Duodenal mucosa (tissue), 2 donors: ENCODE measurements at regions not wholly inside any gene's neighbourhood (a gene's known extent, or its start where the extent isn't known, plus 50 kb on each side); places are given as distances from the start of the nearest gene placed in this dataset.

ENCODE experiments used
- H3K27ac ChIP-seq: one replicate; pipeline ENCODE4 v1.7.0; 2013; ENCODE audit warnings: low read depth, low read length
- H3K27me3 ChIP-seq, 2 donors: one replicate each; pipeline ENCODE4 v1.7.0; 2013; ENCODE audit warnings: low read length in 2 of 2, control low read depth in 1 of 2; ENCODE audit not compliant: insufficient read depth in 2 of 2, control insufficient read depth in 1 of 2
- H3K36me3 ChIP-seq, 2 donors: one replicate each; pipeline ENCODE4 v1.7.0; 2013; ENCODE audit warnings: low read length in 2 of 2, control low read depth in 1 of 2; ENCODE audit not compliant: insufficient read depth in 2 of 2, control insufficient read depth in 1 of 2
- H3K4me1 ChIP-seq, 2 donors: one replicate each; pipeline ENCODE4 v1.7.0; 2013; ENCODE audit warnings: low read length in 2 of 2, control low read depth in 1 of 2; ENCODE audit not compliant: insufficient read depth in 2 of 2, control insufficient read depth in 1 of 2
- H3K4me3 ChIP-seq, 2 donors: one replicate each; pipeline ENCODE4 v1.7.0; 2013; ENCODE audit warnings: low read length in 2 of 2, low read depth in 1 of 2
- H3K9ac ChIP-seq, 2 donors: one replicate each; pipeline ENCODE4 v1.7.0; 2013; ENCODE audit warnings: low read length in 2 of 2, low read depth in 1 of 2
- H3K9me3 ChIP-seq, 2 donors: one replicate each; pipeline ENCODE4 v1.7.0; 2013; ENCODE audit warnings: low read length in 2 of 2, control low read depth in 1 of 2; ENCODE audit not compliant: control insufficient read depth in 1 of 2

DNA sequence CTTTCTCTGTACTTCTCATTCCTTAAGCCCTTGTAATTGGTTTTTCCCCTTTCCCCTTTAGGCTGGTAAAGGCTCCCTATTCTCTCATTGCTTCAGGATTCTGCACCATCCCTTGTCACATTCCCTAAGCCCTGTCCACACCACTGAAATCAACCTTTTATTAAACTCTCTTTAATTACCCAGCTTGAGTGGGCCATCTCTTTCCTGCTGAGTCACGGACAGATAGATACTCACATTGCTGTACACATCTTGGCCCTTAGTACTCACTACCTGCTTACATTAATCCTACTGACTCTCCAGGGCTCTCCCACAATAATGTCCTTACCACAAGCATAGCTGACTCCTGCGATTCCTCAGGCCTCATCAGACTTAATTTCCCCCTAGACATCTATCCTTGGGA lies 94.0 kb upstream of the PCGF5 start:
- Histone ChIP-seq H3K4me3 (no peak overlapping the region), H3K9ac (no peak overlapping the region), H3K27ac (no peak overlapping the region), H3K36me3 (no peaks in the 10 kb centered on the region), H3K9me3 (no peaks in the 10 kb centered on the region), H3K27me3 (no peaks in the 10 kb centered on the region), H3K4me1 (no peaks in the 10 kb centered on the region)

DNA sequence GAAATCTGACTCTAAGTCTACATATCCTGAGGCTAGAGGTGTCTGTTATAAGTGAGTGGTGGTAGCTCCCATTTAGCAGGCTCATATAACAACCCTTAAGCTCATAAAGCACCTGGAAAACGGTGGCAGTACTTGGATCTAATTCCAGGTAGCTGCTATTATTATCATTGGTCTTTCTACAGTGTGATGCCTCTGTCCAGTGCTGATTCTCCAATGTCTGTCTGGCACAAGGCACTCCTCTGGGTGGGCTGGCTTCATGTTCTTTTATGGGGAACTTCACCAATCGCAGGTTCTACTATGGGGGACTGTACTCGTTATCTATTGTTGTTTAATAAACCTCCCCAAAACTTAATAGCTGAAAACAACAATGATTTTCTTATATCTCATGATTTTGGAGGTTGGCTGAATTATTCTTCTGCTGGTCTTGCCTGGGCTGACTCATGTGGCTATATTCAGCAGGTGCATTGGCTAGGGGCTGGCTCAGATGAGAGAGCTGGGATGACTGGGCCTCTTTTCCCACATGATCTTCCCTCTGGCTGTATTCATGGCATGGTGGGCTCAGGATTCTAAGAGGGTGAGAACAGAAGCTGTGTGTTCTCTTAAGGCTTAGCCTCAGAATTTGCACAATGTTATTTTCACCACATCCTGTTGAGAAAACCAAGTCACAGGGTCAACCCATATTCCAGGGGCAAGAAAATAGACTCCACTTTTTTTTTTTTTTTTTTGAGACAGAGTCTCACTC lies 93.0 kb upstream of the PCGF5 start:
- Histone ChIP-seq H3K36me3 (no peaks in the 10 kb centered on the region), H3K4me3 (no peak overlapping the region), H3K9me3 (no peaks in the 10 kb centered on the region), H3K9ac (no peak overlapping the region), H3K4me1 (no peaks in the 10 kb centered on the region), H3K27ac (no peak overlapping the region), H3K27me3 (no peaks in the 10 kb centered on the region)

GRCh38 chr10:91135113-91135512 lies 85.3 kb upstream of the PCGF5 start:
- no peaks in the 10 kb centered on the region for H3K4me1 ChIP-seq
- no peak overlapping the region for H3K27ac ChIP-seq
- no peaks in the 10 kb centered on the region for H3K27me3 ChIP-seq
- H3K9me3 ChIP-seq = no peaks in the 10 kb centered on the region
- no peak overlapping the region for H3K9ac ChIP-seq
- H3K36me3 ChIP-seq = no peaks in the 10 kb centered on the region
- no peak overlapping the region for H3K4me3 ChIP-seq

DNA sequence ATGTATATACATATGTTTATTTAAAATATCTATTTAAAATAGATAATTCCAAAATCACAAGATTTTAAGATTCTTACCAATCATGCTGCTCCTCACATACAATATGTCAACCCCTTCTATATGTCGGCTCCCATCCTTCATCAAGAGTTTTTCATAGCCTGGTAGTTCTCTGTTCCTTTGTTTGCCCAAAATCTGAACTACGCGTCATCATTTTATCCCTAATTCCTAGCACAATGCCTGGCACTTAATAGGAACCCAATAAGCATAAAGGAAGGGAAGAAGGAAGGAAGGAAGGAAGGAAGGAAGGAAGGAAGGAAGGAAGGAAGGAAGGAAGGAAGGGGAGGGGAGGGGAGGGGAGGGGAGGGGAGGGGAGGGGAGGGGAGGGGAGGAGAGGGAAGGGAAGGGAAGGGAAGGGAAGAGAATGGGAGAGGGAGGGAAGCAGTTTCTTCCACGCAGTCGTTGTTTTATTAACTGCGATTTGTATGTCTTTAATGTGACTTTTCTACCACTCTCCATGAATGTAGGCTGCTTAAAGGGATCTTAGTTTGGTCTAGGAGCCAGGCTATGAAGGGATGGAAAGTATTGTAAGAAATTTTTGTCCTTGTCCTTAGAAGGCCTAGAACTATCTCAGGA lies 83.3 kb upstream of the PCGF5 start:
- H3K36me3 ChIP-seq = no peaks in the 10 kb centered on the region

GRCh38 chr10:91137822-91138221 lies 82.6 kb upstream of the PCGF5 start:
- H3K4me3 ChIP-seq = no peak overlapping the region
- H3K27me3 ChIP-seq = no peaks in the 10 kb centered on the region
- H3K27ac ChIP-seq = no peak overlapping the region
- H3K9me3 ChIP-seq = no peaks in the 10 kb centered on the region
- H3K4me1 ChIP-seq = no peaks in the 10 kb centered on the region
- no peaks in the 10 kb centered on the region for H3K36me3 ChIP-seq
- no peak overlapping the region for H3K9ac ChIP-seq

More for the DNA sequence above, 83.3 kb upstream of the PCGF5 start:
- Histone ChIP-seq H3K4me1 (no peaks in the 10 kb centered on the region), H3K9ac (no peak overlapping the region), H3K27me3 (no peaks in the 10 kb centered on the region), H3K4me3 (no peak overlapping the region), H3K27ac (no peak overlapping the region), H3K9me3 (no peaks in the 10 kb centered on the region)

DNA sequence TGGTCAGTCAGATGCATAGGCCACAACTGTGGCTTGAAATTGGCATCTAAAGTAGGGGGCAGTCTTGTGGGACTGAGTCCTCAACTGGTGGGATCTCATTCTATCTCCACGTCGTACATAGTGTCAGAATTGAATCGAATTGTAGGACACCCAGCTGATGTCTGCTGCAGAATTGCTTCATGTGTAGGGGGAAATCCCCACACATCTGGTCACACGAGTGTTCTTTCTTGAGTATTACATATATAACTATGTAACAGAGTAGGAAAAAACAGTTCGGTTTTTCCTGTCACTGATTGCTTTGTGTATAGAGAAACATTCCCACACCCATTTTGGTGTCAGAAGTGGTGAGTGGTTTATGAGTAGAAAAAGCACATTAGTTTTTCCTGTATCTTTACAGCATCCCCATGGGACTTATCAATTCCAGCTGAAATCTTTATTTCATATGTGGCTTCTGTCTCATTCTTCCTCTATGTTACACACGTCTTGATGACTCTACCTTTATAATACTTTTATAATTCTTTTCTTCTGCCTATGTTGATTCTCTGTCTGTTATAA lies 79.4 kb upstream of the PCGF5 start:
- H3K9me3 ChIP-seq = no peaks in the 10 kb centered on the region
- H3K9ac ChIP-seq = no peak overlapping the region
- no peaks in the 10 kb centered on the region for H3K27me3 ChIP-seq
- H3K36me3 ChIP-seq = no peaks in the 10 kb centered on the region
- no peak overlapping the region for H3K4me3 ChIP-seq
- no peak overlapping the region for H3K27ac ChIP-seq
- H3K4me1 ChIP-seq = no peaks in the 10 kb centered on the region

- Histone ChIP-seq H3K9ac (no peak overlapping the region), H3K27me3 (no peaks in the 10 kb centered on the region), H3K27ac (no peak overlapping the region), H3K4me1 (no peaks in the 10 kb centered on the region), H3K36me3 (no peaks in the 10 kb centered on the region), H3K9me3 (no peaks in the 10 kb centered on the region), H3K4me3 (no peak overlapping the region)
Observed at GRCh38 chr10:91144961-91145360, 75.5 kb upstream of the PCGF5 start.

DNA sequence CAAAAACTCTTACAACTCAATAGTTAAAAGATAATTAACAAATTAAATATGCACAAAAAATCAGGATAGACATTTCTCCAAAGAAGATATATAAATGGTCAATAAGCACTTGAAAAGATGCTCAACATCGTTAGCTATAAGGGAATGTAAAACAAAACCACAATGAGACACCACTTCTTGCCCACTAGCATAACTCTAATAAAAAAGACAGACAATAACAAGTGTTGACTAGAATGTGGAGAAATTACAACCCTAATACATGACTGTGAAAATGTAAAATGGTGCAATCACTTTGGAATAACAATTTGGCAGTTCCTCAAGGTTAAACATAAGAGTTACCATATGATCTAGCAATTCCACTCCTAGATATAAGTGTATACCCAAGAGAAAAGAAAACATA lies 74.3 kb upstream of the PCGF5 start:
- no peak overlapping the region for H3K4me3 ChIP-seq
- no peaks in the 10 kb centered on the region for H3K9me3 ChIP-seq
- peaks cover 3 to 7% of the 10 kb centered on the region in 2 donors for H3K4me1 ChIP-seq
- H3K27ac ChIP-seq = no peak overlapping the region
- H3K9ac ChIP-seq = no peak overlapping the region
- H3K27me3 ChIP-seq = no peaks in the 10 kb centered on the region
- H3K36me3 ChIP-seq = no peaks in the 10 kb centered on the region

GRCh38 chr10:91149550-91149949 lies 70.9 kb upstream of the PCGF5 start:
- H3K4me3 ChIP-seq = no peak overlapping the region
- H3K9me3 ChIP-seq = no peaks in the 10 kb centered on the region
- H3K27me3 ChIP-seq = no peaks in the 10 kb centered on the region
- H3K36me3 ChIP-seq = no peaks in the 10 kb centered on the region
- H3K9ac ChIP-seq = no peak overlapping the region
- peaks cover 4 to 7% of the 10 kb centered on the region in 2 donors for H3K4me1 ChIP-seq
- no peak overlapping the region for H3K27ac ChIP-seq

- H3K4me3 ChIP-seq = no peak overlapping the region
- no peak overlapping the region for H3K9ac ChIP-seq
- no peaks in the 10 kb centered on the region for H3K36me3 ChIP-seq
- H3K27me3 ChIP-seq = no peaks in the 10 kb centered on the region
- no peak overlapping the region for H3K27ac ChIP-seq
- H3K9me3 ChIP-seq = no peaks in the 10 kb centered on the region
- H3K4me1 ChIP-seq = peaks cover 4 to 7% of the 10 kb centered on the region in 2 donors
Observed at GRCh38 chr10:91150631-91151030, 69.8 kb upstream of the PCGF5 start.
